ENCODE measurements at regions not wholly inside any gene's neighbourhood (a gene's known extent, or its start where the extent isn't known, plus 50 kb on each side); places are given as distances from the start of the nearest gene placed in this dataset.

DNA sequence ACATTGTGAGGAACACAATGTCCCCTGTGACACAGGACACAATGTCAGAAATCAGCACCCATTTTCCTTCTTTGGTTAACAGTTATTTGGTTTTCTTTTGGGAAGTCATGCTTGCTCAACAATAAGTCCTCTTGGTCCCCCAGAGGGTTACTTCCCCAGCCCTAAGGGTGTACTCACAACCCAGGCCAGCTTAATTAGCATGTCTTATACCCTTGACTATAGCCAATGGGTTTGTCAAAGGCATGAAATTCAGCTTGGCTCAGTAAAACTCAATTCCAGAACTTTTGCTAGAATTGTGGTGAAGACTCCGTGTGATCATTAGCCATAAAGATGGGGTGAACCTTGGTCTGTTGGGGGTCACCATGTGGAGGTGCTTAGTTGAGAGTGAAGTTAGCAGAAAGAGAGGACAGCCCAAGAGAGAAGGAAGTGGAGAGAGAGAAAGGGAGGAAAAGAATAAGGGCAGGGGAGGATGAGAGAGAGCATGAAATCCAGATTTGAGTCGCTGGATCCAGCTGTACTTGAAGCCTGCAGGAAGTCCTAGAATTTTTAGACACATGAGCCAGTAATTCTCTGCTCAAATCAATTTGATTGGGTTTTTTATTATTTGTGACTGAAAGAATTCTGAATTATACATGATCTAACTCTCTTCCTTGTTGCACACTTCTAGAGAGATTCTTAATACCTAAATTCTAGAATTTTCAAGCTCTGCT is 321.3 kb upstream of the JAG1 start:
- no peak for TF ChIP-seq GATA3 (IDR thresholded peaks at IDR 0.05; ENCODE audit: low read depth, low read length)
- TF ChIP-seq GATA2 (IDR thresholded peaks at IDR 0.05; ENCODE audit: low read depth, low read length) = no peak

Measured in SH-SY5Y (cell line).